SK-N-SH (cell line): ENCODE measurements at regions not wholly inside any gene's neighbourhood (a gene's known extent, or its start where the extent isn't known, plus 50 kb on each side); places are given as distances from the start of the nearest gene placed in this dataset.

Experiments
- CTCF ChIA-PET: fragments of 300-600, 350-600 bp; formaldehyde crosslinking; extraction: SDS; loops from one replicate; lab custom pipeline; 2021; lab: Yijun Ruan, JAX
- POLR2A ChIA-PET: fragments of 350-600 bp; sonication (Branson Sonifier 250); formaldehyde crosslinking; extraction: SDS; loops from one replicate; lab custom pipeline; 2020; ENCODE audit warnings: antibody characterized with exemption, inconsistent platforms; lab: Yijun Ruan, JAX
- DNase-seq: peaks from one replicate; pipeline ENCODE4 v3.0.0; 2012
- H2AFZ ChIP-seq: fragments of 200-600 bp; sonication (generic); 2 replicates; pipeline ENCODE4 v1.8.1; 2016; ENCODE audit warnings: antibody characterized with exemption, mild to moderate bottlenecking, low read depth
- H3F3A ChIP-seq: fragments of 200-600 bp; sonication (generic); replicated peaks from 2 replicates; pipeline ENCODE3; 2016; ENCODE audit warnings: antibody characterized with exemption, mild to moderate bottlenecking; ENCODE audit not compliant: insufficient read depth
- H3K27ac ChIP-seq, 2 experiments: fragments of 200-500 bp in 1 of 2; fragments of 200-600 bp in 1 of 2; sonication (Bioruptor generic) in 1 of 2; sonication (generic), shearing (Covaris generic) in 1 of 2; 2 replicates each; pipeline versions ENCODE4 v1.5.1 to v1.6.1; 2014 to 2016; ENCODE audit warnings: low read depth in 2 of 2, inconsistent platforms in 1 of 2, low read length in 1 of 2, mild to moderate bottlenecking in 1 of 2, mixed read lengths in 1 of 2
- H3K27me3 ChIP-seq: fragments of 200-600 bp; sonication (generic), shearing (Covaris generic); 2 replicates; pipeline ENCODE4 v1.6.1; 2016; ENCODE audit warnings: mixed run types; ENCODE audit not compliant: insufficient read depth
- H3K36me3 ChIP-seq, 2 experiments: fragments of 200-500 bp in 1 of 2; fragments of 200-600 bp in 1 of 2; sonication (Bioruptor generic) in 1 of 2; sonication (generic) in 1 of 2; replicated peaks in 1 of 2; 2 replicates each; pipeline versions ENCODE3 to v1.5.1; 2014 to 2016; ENCODE audit warnings: low read length in 1 of 2, mild to moderate bottlenecking in 1 of 2; ENCODE audit not compliant: insufficient read depth in 2 of 2, control insufficient read depth in 1 of 2
- H3K4me1 ChIP-seq, 2 experiments: fragments of 200-500 bp in 1 of 2; fragments of 200-600 bp in 1 of 2; sonication (Bioruptor generic) in 1 of 2; sonication (generic), shearing (Covaris generic) in 1 of 2; 2 replicates each; pipeline versions ENCODE4 v1.5.1 to v1.6.1; 2014 to 2016; ENCODE audit warnings: low read depth in 1 of 2, low read length in 1 of 2, mixed run types in 1 of 2; ENCODE audit not compliant: insufficient read depth in 2 of 2, control insufficient read depth in 1 of 2
- H3K4me2 ChIP-seq: fragments of 200-600 bp; sonication (generic), shearing (Covaris generic); 2 replicates; pipeline ENCODE4 v1.6.1; 2017; ENCODE audit warnings: mixed run types
- H3K4me3 ChIP-seq, 2 experiments: fragments of 200-500 bp in 1 of 2; fragments of 200-600 bp in 1 of 2; sonication (Bioruptor generic) in 1 of 2; sonication (generic), shearing (Covaris generic) in 1 of 2; 2 replicates each; pipeline versions ENCODE4 v1.5.1 to v1.8.1; 2014 to 2016; ENCODE audit warnings: low read depth in 2 of 2, inconsistent platforms in 1 of 2, low read length in 1 of 2, mild to moderate bottlenecking in 1 of 2, mixed read lengths in 1 of 2, moderate library complexity in 1 of 2
- H3K79me2 ChIP-seq: fragments of 200-600 bp; sonication (generic); 2 replicates; pipeline ENCODE4 v1.8.1; 2017; ENCODE audit warnings: mild to moderate bottlenecking; ENCODE audit not compliant: insufficient read depth
- H3K9ac ChIP-seq: fragments of 200-600 bp; sonication (generic); 2 replicates; pipeline ENCODE4 v1.6.1; 2017; ENCODE audit warnings: mixed run types
- H3K9me2 ChIP-seq: fragments of 200-600 bp; sonication (generic); 2 replicates; pipeline ENCODE4 v1.6.1; 2017; ENCODE audit warnings: mixed run types
- H3K9me3 ChIP-seq: fragments of 200-600 bp; sonication (generic); 2 replicates; pipeline ENCODE4 v1.6.1; 2017; ENCODE audit warnings: mixed run types, mild to moderate bottlenecking, moderate library complexity
- H4K20me1 ChIP-seq: fragments of 200-600 bp; sonication (generic); 2 replicates; pipeline ENCODE4 v1.6.1; 2017; ENCODE audit warnings: mild to moderate bottlenecking, mixed run types; ENCODE audit not compliant: insufficient read depth
- CHD2 ChIP-seq: fragments of 150-350 bp; IDR thresholded peaks from 2 replicates; pipeline ENCODE4 v1.6.1; 2018; ENCODE audit warnings: low read length; ENCODE audit not compliant: partially characterized antibody
- CTCF ChIP-seq: fragments of 200-600 bp; sonication (generic); IDR thresholded peaks from 2 replicates; pipeline ENCODE4 v1.6.1; 2017; ENCODE audit warnings: antibody characterized with exemption, mild to moderate bottlenecking, moderate library complexity
- EZH2phosphoT487 ChIP-seq: fragments of 200-600 bp; sonication (generic); IDR thresholded peaks from 2 replicates; pipeline ENCODE4 v1.6.1; 2017; ENCODE audit warnings: low read depth, mixed run types, mild to moderate bottlenecking, antibody characterized with exemption, moderate library complexity, borderline replicate concordance
- MEF2A ChIP-seq: IDR thresholded peaks from 2 replicates; pipeline ENCODE4 v1.4.0; 2012; ENCODE audit warnings: low read depth, borderline replicate concordance
- PBX3 ChIP-seq: IDR thresholded peaks from 2 replicates; pipeline ENCODE4; 2012
- RXRA ChIP-seq: IDR thresholded peaks from 2 replicates; pipeline ENCODE4 v1.4.0; 2012; ENCODE audit warnings: low read depth, mild to moderate bottlenecking, borderline replicate concordance
- SIN3A ChIP-seq: IDR thresholded peaks from 2 replicates; pipeline ENCODE4 v1.6.1; 2012; ENCODE audit warnings: low read depth, mild to moderate bottlenecking, low read length, moderate library complexity, borderline replicate concordance
- SMC3 ChIP-seq: IDR thresholded peaks from 2 replicates; pipeline ENCODE4 v1.6.1; 2012; ENCODE audit warnings: low read depth, low read length, improper control_type of control experiment
- USF2 ChIP-seq: fragments of 150-350 bp; IDR thresholded peaks from 2 replicates; pipeline ENCODE4 v1.6.1; 2017; ENCODE audit warnings: antibody characterized with exemption, low read length, low read depth, borderline replicate concordance
- WGBS: methylation state at CpG from one replicate; pipeline ENCODE4 v1.1.6; 2017; ENCODE audit warnings: low lambda C conversion rate; 5-methylcytosine and 5-hydroxymethylcytosine counted together

GRCh38 chr5:155746367-155747038, 580.5 kb upstream of the SGCD start:
- CTCF ChIA-PET: no interaction called here
- Histone ChIP-seq H3K79me2 (no peaks in the 10 kb centered on the region), H3K27me3 (no peaks in the 10 kb centered on the region)
- TF ChIP-seq MEF2A (no peak), PBX3 (no peak), CHD2 (no peak), USF2 (no peak), SMC3 (no peak)
- TF ChIP-seq, all 33 proteins: peak for 0
- no peak overlapping the region for H3K27ac ChIP-seq
- H3K4me1 ChIP-seq: no peaks in the 10 kb centered on the region
- H3K4me3 ChIP-seq: no peak overlapping the region
- no peaks in the 10 kb centered on the region for H3K9me3 ChIP-seq
- no peak overlapping the region for H3K4me2 ChIP-seq
- no peaks in the 10 kb centered on the region for H3F3A ChIP-seq
- H3K36me3 ChIP-seq: no peaks in the 10 kb centered on the region
- 5% methylated on average over 1 of the region's 1 CpG for WGBS
- H2AFZ ChIP-seq: no peak overlapping the region
- H3K9ac ChIP-seq: no peak overlapping the region
- no peaks in the 10 kb centered on the region for H4K20me1 ChIP-seq
- DNase-seq: no peak
- H3K9me2 ChIP-seq: no peaks in the 10 kb centered on the region
- POLR2A ChIA-PET: no interaction called here

- Histone ChIP-seq H3K27ac (no peak overlapping the region), H4K20me1 (no peaks in the 10 kb centered on the region), H3K4me2 (no peak overlapping the region), H3F3A (no peaks in the 10 kb centered on the region), H3K4me3 (no peak overlapping the region), H3K79me2 (no peaks in the 10 kb centered on the region), H3K9me2 (no peaks in the 10 kb centered on the region), H3K36me3 (no peaks in the 10 kb centered on the region), H3K4me1 (no peaks in the 10 kb centered on the region), H2AFZ (no peak overlapping the region), H3K9me3 (no peaks in the 10 kb centered on the region), H3K9ac (no peak overlapping the region), H3K27me3 (no peaks in the 10 kb centered on the region)
- no peak for DNase-seq
- TF ChIP-seq RXRA: no peak
- TF ChIP-seq SIN3A: no peak
- no peak for TF ChIP-seq CTCF
- no peak for TF ChIP-seq EZH2phosphoT487
- no peak for TF ChIP-seq USF2
- ChIA-PET CTCF (interaction anchor here (0.6 kb wide), 1 partner anchor 641 kb away, joined by 3 read pairs; no protein-coding TSS in a partner anchor), POLR2A (no interaction called here)
- 5% methylated on average over 2 of the region's 2 CpGs for WGBS
Observed at GRCh38 chr5:155750101-155750500, 576.9 kb upstream of the SGCD start.
